ENCODE measurements at regions not wholly inside any gene's neighbourhood (a gene's known extent, or its start where the extent isn't known, plus 50 kb on each side); places are given as distances from the start of the nearest gene placed in this dataset.

DNA sequence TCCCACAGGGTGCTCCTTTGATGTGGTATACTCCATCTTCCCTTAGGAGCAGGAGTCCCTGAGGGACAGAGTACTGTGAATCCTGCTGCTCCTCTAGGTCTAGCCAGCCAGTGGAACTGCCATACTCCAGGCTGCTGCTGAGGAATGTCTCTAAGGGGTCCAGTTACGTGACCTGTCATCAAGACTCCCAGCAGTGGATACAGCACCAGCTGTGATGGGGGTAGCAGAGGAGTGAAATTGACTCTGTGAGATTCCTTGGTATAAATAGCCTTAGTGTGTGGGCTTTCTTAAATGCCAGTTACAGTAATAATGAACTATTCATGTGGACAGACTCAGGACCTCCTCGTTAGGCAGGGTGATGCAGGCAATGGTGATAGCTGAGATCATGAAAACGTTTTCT lies 140.4 kb upstream of the LUZP2 start:
- TF ChIP-seq, protein P1, sequence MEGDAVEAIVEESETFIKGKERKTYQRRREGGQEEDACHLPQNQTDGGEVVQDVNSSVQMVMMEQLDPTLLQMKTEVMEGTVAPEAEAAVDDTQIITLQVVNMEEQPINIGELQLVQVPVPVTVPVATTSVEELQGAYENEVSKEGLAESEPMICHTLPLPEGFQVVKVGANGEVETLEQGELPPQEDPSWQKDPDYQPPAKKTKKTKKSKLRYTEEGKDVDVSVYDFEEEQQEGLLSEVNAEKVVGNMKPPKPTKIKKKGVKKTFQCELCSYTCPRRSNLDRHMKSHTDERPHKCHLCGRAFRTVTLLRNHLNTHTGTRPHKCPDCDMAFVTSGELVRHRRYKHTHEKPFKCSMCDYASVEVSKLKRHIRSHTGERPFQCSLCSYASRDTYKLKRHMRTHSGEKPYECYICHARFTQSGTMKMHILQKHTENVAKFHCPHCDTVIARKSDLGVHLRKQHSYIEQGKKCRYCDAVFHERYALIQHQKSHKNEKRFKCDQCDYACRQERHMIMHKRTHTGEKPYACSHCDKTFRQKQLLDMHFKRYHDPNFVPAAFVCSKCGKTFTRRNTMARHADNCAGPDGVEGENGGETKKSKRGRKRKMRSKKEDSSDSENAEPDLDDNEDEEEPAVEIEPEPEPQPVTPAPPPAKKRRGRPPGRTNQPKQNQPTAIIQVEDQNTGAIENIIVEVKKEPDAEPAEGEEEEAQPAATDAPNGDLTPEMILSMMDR (IDR thresholded peaks at IDR 0.05), result no peak
- TF ChIP-seq POLR2AphosphoS5 (IDR thresholded peaks at IDR 0.05) (no peak), POLR2A (IDR thresholded peaks at IDR 0.05) (no peak), EP300 (IDR thresholded peaks at IDR 0.05) (no peak)

Data from suprapubic skin (tissue), 4 donors.